Activated T-cell treated with anti-CD3 and anti-CD28 coated beads, Interleukin-2, amount 50 U/mL, for 1 hour (primary cell): ENCODE measurements at regions not wholly inside any gene's neighbourhood (a gene's known extent, or its start where the extent isn't known, plus 50 kb on each side); places are given as distances from the start of the nearest gene placed in this dataset.

ENCODE experiments used
- DNase-seq: peaks from one replicate; pipeline ENCODE4 v3.0.0-alpha.2; 2020

DNA sequence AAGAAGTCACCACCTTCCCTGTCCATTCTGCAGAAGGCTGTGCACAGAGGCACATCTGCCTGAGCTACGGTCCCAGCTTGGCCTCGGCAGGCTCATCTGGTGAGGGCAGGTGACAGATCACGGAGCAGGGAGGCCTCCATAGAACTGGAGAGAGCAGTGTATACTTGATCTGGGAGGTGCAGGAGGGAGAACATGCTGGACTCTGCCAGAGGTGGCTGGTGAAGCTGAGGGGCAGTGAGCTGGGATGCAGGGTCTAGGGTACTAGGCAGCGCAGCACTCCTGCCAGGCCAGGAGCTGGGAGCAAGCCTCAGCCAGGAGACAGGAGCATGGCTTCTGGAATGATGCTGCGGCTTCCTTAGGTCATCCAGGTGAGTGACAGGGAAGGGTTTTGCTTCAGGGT is 553.0 kb downstream of the TCERG1L start:
- DNase-seq, result no peak

DNA sequence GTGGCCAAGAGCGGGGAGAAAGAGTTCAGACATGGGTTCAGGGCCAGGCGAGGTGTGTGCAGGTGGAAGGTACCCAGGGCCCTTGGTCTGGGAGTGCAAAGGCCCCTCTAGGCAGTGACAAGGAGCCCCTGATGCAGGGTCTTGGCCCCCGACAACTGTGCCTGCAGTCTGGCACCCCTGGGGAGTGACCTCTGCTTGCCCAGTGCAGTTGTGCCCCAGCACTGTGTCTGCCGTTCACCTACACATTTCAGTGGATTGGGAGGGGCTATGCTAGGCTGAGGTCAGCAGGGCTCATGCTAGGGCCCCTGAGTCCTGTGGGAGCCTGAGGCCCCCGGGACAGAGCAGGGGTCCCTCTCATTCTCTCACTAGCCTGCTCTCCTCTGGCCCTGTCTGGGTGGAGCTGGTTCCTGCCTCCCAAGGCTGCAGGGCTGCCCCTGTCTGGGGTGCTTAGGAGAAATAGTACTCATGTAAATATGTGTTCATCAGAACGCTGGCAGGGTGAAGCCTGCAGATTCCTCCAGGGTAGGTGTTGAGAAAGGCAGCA is 550.4 kb downstream of the TCERG1L start:
- no peak for DNase-seq

DNA sequence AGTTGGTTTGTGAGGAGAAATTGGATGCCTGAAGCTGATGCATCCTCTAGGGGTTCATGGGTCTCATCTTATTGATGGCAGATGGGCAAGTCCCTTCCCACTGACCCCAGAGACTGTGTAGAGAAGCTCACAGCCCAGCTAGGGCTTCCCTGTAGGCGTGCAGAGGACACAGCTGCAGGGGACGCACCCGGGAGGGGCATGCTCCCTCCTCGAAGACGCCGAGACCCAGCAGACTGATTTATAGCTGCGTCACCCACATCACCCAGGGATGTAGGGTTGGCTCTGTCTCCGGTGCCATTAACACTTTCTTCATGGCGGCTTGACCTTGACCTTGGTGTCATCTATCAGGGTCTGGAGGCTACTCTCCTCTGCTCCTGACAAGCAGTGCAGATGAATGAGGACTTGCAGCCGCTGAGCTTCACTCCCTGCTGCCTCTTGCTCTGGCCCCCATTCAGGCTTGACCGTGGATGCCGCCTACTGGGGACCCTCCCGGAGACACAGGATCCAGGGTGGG is 549.7 kb downstream of the TCERG1L start:
- DNase-seq, result no peak

DNA sequence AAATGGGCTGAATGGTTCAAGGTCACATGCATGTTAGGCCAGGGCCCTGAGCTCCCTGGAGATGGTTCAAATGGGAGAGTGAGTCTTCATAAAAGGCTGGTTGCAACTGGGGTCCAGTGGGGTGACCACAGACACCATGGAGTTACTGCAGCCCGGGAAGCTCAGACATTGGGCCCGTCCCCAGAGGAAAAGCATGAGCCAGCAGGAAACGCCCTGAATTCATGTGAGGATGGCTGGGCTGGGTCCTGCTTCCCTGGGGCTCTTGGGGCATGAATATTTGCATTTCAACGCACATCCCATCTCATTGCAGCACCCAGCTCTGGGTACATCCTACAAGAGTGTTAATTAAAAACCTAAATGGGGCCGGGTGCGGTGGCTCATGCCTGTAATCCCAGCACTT is 549.0 kb downstream of the TCERG1L start:
- no peak for DNase-seq

DNA sequence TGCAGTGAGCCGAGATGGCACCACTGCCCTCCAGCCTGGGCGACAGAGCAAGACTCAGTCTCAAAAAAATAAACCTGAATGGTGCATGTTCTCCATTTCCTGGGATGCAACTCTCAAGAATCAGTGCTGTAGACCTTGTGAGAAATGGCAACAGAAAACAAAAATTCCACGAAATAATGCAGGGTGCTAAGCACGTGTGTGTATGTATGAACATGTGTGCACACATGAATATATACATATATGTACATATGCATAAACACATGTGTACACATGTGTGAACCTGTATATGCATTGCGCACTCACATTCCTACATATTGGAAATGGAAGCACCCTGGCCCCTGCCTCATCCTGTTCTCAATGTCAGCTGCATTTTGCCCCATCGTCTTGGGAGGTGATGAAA is 548.5 kb downstream of the TCERG1L start:
- no peak for DNase-seq

DNA sequence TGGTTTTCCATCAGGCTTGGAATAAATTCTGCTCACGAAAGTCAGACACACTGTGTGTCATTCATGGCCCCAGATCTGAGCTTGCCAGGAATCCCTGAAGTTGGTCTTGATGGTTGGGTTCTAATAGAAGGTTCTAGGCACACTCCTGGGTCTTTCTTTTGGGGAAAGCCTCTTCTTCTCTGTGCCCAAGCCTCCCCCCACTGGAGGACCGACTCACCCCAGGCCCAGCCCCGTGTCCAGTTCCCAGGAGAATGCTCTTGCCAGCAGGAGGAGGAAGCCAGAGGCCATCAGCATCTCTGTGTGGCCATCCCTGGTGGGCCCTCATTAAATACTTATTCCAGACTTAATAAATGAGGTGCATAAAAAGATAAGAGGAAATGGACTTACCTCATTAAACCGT is 548.0 kb downstream of the TCERG1L start:
- no peak for DNase-seq

DNA sequence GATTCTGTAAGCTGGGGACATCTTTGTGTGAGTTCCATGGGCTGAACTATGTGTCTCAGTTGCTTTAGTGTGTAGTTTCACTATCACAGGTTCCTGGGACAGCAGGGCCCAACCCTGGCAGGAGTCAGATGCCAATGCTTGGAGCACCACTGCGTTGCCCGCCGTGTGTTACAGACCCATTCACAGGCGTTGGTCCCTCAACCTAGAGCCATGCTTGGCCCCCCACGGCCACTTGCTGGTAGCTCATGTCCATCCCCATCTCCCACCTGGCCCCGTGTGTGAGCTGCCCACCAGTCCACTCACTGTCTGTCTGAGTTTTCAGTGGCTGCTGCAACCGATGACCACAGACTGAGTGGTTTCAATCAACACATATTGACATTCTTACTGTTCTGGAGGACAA is 546.9 kb downstream of the TCERG1L start:
- DNase-seq, result no peak

DNA sequence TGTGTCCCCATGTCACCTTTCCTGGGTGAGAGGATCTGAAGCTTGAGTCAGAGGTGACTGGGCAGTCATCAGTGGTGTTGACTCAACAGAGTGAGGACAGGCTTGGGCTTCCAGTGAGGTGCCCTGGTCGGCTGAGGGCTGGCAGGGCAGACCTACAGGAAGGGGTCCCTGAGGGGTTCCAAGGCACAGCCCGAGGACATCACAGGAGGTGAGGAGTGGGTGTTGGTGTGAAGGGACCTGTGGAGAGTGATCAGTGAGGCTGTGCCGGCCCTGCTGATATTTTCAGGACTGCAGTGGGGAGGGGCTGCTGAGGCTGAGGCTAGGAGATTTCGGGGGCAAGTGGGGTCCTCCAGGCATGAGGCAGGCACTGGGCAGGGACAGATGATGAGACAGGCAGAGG is 545.5 kb downstream of the TCERG1L start:
- DNase-seq, result no peak

DNA sequence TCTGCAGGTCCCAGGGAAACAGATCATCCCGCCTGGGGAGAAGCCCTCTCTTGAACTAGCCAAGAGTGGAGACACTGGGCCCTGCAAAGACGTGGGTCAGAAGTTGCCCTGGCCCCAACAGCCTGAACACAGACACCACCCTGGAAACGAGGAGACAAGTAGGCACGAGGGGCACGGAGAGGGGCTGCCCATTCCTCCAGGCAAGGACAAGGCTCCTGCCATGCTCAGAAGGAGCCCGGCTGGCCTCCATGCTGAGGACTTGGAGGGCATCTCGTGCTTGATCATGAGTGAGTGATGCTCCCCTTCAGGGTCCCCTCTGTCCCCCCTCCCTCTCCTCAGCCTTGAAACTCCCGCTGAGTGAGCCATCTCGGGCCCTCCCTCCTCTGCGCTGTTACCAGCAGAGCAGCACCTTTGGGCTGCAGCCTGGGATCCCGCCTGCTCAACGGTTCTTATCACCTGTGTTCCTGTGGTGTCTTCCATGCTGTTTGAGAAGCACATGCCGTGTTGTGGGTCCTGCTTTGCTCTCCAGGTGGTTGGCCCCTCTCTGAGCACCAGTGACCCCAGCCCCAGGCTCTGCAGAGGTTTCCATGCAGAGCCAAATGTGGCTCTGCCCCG is 544.3 kb downstream of the TCERG1L start:
- DNase-seq, result no peak

DNA sequence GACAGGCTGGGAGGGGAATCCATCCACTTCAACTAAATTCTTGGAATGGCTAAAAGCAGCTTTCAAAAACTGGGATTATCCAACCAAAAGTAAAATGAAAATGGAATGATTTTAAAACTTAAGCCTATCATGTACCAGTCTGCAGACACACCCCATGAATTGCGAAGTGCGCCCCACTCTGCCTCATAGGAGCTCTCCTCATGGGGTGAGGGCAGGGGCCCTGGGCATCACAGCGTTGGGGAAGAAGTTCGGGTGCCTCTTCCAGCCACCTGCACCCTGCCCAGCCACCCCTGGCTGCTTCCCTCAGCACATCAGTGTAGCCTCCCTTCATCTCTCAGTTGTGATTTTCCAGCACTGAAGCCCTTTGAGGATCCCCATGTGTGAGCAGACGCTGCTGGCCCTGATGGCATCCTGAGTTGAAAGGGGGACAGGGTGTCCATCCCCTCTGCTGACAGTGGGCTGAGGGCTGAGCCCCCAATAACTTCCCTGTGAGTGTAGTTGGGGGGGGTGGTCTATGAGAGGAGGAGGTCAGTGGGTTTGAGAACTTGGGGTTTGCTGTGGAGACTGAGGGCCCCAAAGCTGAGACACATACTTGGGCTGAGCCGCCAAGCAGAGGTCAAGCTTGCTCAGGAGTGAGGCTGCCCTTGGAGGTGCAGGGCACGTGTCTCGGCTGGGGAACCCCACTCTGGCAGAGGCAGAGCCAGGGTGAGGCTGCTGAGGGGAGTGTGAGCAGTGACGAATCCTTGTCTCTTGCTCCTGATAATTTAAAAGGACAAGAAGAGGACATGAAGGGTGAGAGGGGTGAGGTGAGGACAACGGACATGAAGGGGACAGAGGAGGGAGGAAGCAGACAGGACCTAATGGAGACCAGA is 542.1 kb downstream of the TCERG1L start:
- no peak for DNase-seq

DNA sequence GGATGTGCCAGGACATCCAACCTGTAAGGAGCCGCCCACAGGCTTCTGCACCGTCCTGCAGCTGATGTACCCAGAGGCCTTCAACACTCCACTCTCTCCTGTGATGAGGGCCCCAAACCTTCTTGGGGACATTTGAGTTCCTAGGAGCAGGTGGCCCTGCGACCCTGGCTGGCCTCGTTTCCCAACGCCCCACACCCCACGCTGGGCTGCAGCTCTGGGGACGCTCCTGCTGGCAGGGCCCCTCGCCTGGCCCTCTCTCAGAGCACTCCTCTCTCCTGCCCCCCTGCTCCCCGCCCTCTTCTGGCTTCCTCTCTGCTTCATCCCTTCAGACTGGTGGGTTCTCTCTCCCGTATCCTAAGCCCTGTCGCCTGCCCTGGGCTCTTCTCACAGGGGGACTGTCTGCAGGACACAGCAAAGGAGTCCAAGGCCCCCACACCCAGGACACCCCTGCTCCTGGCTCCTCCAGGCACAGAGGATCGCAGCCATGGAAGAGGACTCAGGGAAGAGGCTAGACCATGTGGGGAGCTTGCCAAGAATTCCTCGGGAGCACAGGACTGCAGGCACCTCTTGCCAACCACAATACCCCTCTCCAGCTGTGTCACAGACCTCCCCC is 541.4 kb downstream of the TCERG1L start:
- DNase-seq, result no peak

DNA sequence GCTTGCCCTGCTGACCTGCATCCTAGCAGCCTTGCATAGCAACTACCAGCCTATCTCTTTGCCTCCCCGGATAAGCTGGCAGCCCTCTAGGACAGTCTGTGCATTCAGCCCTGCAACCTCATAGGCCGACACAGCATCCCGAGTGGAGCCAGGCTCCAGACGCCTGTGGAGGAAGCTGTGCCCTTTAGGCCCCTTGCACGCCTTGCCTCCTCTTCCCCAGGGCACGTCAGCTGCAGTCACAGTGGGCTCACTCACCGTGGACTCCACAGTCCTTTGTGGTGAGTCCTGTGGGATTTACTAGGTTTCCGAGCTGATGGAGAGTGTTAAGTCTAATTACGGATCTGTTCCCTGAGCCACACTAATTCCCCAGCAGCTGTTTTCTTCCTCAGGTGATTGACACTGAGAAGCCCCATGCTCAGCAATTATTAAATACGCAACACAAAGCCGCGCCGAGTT is 540.0 kb downstream of the TCERG1L start:
- DNase-seq, result no peak

DNA sequence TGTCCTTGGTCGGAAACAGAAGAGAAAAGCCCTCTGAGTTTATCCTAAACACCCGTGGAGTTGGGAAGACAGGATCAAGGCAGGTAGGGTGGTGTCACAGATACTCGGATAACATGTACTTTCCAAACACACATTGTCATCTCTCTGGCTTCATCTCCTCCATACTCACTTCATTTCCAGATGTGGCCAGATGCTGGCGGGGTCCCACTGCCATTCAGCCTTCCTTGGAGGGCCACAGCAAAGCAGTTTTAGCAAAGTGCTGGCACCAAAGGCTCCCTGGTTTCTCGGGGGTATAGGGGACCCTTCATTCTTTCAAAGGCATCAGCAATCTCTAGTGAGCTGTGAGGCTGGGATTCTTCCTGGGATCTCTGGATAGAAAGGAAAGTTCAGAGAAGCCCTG is 539.5 kb downstream of the TCERG1L start:
- no peak for DNase-seq

DNA sequence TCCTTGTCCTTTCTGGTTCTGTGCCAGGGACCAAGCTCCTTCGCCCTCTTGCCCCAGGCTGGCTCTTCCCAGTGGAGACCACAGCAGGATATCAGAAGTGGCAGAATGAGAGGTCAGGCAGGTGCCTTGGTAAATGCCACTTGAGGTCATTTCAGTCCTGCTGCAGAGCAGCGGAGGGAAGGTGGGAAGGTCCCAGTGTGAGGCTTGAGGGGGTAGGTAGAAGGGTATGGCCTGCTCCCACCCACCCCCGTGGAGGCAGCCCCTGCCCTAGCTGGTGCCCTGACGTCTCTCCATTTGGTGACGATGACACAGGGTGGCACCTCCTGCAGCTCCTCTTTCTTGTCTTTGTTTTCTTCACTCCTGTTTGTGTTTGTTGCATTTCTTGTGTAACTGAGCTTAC is 538.8 kb downstream of the TCERG1L start:
- DNase-seq, result no peak

DNA sequence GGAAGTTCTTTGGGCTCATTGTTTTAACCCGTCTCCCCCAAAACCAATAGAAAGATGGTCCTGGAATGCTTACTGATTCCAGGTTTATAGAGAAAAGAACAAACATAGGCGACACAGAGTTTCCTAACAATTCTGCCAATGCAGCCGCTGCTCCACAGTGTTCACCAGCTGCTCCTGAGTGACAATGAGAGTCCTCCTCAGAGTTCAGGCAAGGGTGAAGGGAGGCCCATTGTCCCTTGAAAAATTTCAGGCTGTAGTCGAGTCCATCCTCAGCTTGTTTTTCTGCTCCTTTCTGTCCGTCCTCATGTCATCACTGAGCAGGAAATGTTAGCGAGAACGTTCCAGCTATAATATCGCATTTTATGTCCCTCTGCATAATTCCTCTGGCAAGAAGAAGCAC is 537.6 kb downstream of the TCERG1L start:
- DNase-seq, result no peak

DNA sequence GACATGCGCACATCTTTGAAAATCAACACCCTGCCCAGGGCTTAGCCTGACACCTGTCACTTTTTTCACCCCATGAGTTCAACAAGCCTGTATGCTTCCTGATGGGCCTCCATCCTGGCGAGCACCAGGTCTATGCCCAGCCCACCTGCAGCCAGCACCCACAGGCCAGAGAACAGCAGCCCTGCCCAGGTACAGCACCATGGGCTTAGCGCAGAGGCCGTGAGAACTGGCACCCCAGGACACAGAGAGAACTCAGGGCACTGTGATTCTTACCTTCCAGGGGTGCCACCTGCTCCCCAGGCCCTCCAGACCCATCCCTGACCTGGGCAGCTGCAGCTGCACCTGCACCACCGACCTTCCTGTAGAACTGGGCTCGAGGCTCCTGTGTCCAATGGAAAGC is 536.6 kb downstream of the TCERG1L start:
- DNase-seq, result no peak

DNA sequence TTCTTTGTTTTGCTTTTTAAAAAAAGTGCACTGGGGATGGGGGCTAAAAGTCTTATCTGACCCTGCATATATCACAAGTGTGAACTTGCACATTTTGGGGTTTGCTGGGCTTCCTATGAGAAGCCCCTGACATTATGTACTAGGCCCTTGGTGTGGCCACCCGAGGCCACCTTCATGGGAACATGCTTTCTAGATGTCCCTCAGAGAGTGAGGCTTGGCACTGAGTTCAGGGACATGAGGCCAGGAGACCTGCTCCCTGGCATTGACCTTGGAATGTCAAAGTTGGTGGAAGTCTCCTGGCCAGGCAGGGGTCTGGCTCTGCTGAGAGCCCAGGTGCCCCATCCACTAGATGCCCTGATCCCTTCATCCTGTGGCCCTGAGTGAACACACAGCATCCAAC is 536.2 kb downstream of the TCERG1L start:
- no peak for DNase-seq

DNA sequence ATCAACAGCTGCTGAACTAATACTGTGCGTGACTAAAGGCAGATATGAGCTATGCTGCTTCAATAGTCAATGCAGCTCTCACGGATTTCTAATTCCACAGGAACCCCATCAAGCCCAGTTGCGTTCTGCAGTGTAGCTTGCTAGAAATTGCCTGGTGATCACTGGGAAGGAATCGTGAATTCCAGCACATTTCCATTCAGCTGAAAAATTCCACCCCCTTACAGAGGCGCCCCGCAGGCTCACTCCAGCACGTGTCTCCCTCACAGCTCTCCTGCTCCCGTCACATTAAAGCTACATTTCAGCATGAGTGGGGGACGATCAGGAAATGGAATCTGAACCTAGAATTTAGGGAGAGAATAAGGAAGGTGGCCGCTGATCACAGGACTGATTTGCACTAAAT is 534.8 kb downstream of the TCERG1L start:
- no peak for DNase-seq

DNA sequence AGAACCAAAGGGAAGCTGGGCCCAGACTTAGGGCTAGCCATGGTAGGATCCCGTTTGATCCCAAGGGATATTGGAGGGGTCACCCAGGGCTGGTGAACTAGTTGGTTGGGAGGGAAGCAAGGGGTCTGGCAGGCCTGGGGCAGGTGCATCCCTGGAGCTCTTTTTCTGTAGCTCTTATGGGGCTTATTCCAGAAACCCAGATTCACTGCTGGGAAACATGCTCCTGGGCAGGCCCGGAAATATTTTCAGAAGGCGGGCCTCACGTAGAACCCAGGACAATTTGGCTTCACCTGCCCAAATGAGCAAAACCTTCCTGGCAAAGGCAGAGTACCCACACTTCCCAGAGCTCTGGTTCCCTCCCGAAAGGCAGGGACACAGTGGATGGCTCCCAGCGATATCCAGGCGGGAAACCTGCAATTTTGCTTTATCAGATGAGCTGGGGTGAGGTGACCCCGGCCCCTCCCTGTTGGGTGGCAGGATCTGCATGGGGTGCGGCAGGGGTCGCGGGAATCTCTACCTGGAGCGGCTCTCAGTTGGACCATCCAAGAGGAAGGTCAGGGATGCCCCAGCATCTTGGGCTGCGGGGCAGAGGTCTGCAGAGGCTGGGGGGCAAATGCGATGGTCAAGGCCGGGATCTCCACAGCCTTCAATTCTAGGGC is 533.9 kb downstream of the TCERG1L start:
- no peak for DNase-seq

DNA sequence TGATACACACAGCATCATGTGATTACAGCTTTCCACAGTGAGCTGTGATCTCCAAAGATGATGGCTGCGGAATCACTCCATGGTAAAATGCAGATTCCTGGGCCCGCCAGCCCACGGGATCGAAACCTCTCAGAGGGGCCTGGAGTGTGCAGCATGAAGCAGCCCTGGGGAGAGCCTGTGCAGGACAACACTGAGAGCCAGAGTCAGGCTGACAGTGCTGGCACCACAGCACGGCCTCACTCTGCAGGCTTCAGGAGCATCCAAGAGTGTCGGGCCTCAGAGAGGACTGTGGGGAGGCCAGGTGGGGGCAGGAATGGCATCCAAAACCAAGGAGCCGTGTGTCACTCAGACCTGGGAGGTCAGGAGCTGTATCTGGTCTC is 533.4 kb downstream of the TCERG1L start:
- DNase-seq, result no peak

DNA sequence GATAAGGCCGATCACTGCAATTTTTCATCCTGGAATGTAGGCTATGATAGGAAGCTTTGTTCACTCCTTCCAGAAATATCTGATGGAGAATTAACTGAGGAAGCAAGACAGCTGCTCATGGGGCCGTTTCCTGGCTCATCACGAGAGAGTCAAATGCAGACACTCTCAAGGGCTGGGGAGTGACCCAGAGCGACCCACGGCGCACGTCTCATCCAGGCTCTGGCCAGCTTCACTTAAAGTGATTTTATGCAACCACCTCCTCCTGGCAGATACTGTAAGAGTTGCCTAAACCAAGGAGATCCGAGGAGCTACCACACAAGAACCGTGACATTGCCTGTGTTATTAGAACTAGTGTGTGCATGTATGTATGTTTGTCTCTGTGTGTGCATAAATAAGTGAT is 530.8 kb downstream of the TCERG1L start:
- DNase-seq, result no peak

DNA sequence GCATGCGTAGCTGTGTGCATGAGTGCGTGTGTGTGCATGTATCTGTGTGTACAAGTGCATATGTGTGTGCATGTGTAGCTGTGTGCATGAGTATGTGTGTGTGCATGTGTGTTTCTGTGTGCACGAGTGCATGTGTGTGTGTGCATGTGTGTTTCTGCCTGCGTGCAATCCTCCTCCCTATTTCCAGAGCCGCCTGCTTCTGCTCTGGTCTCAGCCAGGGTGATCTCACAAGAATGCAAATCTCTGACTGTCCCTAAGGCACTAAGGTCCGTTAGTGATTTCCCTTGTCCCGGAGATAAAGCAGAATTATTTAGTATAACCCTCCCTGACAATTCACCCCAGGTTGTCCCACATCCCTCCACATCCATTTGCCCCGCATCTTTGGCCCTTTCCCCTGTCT is 530.3 kb downstream of the TCERG1L start:
- DNase-seq, result no peak

DNA sequence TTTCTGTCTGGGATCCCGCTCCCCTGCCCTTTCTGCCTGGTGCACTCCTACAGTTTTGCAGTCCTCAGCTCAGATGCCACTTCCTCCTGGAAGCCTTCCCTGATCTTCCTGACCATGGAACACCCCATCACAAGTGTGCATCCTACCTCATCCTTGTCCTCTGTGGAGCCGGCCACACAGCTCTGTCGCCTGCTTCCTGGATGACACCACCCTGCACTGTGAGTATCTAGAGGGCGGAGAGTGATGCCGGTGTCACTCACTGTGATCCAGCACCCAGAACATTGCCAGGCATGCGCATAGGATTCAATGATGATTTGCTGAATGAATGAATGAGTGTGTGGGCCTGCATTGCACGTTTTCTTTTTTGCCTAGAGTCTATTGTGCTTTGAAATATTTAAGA is 529.9 kb downstream of the TCERG1L start:
- DNase-seq, result no peak
